ACHN (cell line): ENCODE measurements at regions not wholly inside any gene's neighbourhood (a gene's known extent, or its start where the extent isn't known, plus 50 kb on each side); places are given as distances from the start of the nearest gene placed in this dataset.
"Not testable (repeated sequence)": the region's sequence is repeated elsewhere in the genome, so short reads cannot be mapped to it uniquely, and the experiment has no call there.

ENCODE experiments used
- DNase-seq: peaks from one replicate; pipeline ENCODE4 v3.0.0-alpha.2; 2015
- in situ Hi-C: cut with HindIII; loops from 2 replicates; pipeline ENCODE4 v1.10.0; 2017; ENCODE audit warnings: low sequenced_read_pairs, low pct_ligation_motif_present, low pct_unique_long_range_greater_than_20kb

DNA sequence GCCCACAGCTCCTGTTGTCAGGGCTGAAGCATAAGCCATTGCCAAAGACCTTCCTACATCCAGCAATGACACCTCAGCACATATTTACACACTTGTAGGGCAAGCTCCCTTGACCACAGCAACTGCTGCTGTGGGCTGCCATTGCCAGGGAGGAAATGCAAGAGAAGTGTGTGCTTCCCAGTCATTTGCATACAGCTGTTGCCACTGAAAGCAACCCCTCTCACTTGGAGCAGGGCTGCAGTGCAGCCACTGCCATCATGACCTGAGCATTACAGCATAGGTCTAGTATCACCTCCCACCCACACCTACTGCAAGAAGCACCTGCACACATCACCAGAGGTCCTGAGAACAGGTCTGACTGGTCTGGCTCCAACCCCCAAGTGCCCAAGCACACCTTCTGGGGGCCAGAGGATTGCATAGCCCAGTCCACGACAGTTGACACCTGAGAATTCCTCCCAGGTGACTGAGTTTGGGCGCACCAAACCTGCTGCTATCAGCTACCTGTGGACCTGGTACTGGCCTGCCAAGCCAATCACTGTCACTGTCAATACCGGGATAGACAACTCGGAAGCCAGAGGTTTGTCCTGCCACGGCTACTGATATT is 636.5 kb upstream of the SLIT2 start:
- in situ Hi-C loops, result no loop called here
- no peak for DNase-seq

GRCh38 chr4:19614171-19614570 is 637.5 kb upstream of the SLIT2 start:
- in situ Hi-C loops, result no loop called here
- no peak for DNase-seq

DNA sequence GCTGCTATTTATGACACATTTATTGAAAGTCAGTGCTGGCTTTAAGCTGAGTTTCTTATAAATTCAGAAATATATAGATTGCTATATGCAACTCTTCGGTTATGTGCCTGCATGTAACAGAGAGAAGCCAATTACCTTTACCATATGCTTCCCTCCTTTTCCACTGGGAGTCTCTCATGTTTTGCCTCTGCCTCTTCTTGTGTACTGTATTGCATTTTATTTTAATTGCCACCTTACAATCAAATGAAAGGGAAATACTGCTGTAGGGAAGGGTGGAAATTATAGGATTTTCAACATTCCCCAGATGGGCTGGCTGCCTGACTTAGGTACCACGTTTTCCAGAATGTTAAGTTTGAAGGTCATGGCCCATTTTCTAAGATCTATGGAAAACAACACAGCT is 655.4 kb upstream of the SLIT2 start:
- no peak for DNase-seq
- in situ Hi-C loops, result no loop called here

DNA sequence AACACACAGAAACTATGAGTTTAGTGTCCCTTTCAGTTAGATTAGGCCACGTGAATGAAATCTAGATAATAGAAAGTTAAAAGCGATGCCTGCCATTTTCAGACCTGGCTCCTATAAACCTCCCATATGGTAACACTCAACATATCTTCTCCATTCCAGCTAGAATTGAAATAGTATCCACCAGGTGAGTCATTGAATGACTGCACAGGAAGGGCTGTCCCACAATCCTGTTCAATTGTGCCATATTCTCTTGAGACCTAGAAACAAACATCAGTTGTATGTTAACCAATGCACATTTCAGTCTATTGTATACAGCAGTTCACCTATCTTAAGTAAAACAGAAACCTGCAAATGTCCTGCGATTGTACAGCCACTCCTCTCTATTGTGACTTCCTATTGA is 659.3 kb upstream of the SLIT2 start:
- DNase-seq, result no peak
- in situ Hi-C loops, result no loop called here

DNA sequence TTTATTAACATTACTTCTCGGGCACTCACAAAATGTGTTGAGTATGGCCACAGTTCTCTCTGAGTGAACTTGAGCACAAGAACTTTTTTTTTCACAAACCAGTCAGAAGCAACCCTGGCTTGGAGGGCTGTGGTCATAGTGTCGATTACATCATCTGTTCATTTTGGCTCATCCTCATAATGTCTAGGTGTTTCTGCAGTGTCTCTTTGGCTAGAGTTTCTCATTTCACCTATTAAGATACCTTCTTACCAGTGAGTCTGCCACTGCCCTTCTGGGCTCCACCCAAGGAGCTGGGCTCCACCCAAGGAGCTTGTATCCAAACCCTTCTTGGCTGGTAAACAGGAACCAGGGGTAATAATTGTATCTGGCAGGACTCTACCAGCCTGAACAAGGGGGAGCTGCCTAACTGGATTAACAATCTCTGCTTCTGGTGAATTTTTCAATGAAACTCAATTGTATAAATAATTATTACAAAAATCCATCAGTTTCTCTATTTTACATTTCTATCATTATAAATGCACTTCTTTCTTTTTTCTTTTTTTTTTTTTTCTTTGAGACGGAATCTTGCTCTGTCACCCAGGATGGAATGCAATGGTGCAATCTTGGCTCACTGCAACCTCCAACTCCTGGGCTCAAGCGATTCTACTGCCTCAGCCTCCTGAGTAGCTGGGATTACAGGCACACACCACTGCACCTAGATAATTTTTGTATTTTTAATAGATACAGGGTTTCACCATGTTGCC is 667.7 kb upstream of the SLIT2 start:
- in situ Hi-C loops, result no loop called here
- no peak for DNase-seq

DNA sequence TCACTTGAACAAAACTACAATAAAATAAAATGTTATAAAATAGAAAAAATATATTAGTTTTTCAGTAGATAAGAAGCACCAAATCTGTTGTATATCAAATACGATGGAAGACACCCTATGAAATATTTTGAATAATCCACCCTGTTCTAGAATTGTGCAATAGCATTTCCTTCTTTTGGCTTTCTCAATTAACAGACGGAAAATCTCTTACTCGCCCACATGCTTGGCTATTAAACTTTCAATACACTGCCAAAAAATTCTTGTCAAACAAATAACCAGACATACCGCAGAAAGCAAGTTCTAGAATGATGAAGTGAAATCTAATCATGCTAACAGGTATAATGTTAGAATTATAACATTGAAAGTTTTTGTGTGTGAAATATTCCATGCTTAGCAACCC is 671.6 kb upstream of the SLIT2 start:
- in situ Hi-C loops, result no loop called here

GRCh38 chr4:19579608-19580007 is 672.1 kb upstream of the SLIT2 start:
- in situ Hi-C loops, result no loop called here
- no peak for DNase-seq

More for the DNA sequence above, 671.6 kb upstream of the SLIT2 start:
- DNase-seq, result no peak

- DNase-seq, result no peak
Measured at GRCh38 chr4:19577097-19577496, 674.6 kb upstream of the SLIT2 start.

DNA sequence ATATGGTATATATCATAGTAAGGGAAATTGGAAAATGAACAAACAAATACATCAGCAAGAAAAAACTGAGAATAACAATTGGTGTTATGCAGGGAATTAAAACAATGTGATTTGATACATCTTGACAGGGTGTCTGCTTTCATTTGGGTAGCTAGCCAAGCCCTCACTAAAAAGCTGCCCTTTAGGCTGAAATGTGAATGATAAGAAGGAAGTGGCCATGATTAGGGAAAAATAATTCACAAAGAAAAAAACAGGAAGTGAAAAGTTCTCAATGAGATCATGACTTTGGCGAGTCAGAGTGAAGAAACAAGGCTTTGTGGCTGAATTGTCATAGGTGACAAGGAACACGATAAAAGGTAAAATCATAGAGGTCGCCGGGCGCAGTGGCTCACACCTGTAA is 675.8 kb upstream of the SLIT2 start:
- in situ Hi-C loops, result no loop called here

More at GRCh38 chr4:19577097-19577496, 674.6 kb upstream of the SLIT2 start:
- in situ Hi-C loops, result no loop called here

DNA sequence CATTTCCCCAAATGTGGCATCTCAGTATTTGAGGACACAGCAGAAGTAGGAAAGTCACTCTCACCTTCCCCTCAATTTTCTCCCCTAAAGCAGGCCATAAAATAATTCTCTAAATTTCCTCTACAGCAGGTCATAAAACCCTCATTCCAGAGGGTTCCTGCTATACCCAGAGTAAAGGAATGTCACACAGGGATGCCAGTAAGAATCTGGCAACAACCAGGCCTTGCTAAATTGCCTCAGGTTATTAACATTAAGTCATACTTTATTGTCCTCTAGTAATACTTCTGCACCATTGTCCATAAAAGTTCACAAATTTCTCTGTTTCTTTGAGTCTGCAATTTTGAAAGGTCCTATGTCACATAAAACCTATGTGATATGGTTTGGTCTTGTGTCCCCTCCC is 685.7 kb upstream of the SLIT2 start:
- in situ Hi-C loops, result no loop called here

More for the DNA sequence above, 675.8 kb upstream of the SLIT2 start:
- no peak for DNase-seq

GRCh38 chr4:19562456-19562855 is 689.2 kb upstream of the SLIT2 start:
- no peak for DNase-seq
- in situ Hi-C loops, result no loop called here

More for the DNA sequence above, 685.7 kb upstream of the SLIT2 start:
- DNase-seq, result no peak

GRCh38 chr4:19557161-19557560 is 694.5 kb upstream of the SLIT2 start:
- no peak for DNase-seq
- in situ Hi-C loops, result no loop called here

DNA sequence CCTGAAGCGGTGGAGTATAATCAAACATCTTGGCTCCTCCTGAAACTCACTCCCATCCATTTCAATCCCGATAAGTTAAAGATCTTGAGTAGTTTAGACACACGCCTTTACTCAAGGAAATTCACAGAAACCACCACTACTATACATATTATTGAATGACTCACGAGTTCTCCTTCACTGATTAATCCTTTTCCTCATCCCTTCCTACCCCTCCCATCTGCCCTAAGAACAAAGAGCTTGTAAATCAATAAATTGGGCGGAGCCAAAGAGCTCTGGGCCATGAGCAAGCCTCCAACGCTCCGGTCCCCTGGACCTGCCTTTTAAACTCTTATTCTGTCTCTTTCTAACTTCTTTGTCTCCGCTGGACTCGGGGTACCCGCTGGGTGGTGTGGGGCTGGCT is 695.4 kb upstream of the SLIT2 start:
- in situ Hi-C loops, result not testable (repeated sequence)

DNA sequence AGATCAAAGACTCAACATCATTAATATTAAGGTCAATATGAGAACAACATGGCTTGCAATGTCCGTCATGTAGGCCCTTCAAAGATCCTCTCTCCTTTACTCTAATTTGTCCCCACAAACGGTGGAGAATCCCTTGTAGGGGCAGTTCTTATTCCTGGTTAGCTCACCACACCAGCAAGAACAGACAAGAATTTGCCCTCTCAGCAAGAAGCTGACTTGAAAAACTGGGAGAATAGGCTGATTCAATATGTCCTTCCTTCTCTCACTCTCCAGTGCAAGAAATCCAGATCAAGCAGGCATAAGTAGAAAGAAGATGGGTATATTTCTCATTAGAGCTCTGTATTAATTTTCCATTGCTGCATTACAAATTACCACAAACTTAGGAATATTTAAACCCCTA is 704.2 kb upstream of the SLIT2 start:
- DNase-seq, result no peak
- in situ Hi-C loops, result no loop called here

More for the DNA sequence above, 695.4 kb upstream of the SLIT2 start:
- DNase-seq, result not testable (repeated sequence)

DNA sequence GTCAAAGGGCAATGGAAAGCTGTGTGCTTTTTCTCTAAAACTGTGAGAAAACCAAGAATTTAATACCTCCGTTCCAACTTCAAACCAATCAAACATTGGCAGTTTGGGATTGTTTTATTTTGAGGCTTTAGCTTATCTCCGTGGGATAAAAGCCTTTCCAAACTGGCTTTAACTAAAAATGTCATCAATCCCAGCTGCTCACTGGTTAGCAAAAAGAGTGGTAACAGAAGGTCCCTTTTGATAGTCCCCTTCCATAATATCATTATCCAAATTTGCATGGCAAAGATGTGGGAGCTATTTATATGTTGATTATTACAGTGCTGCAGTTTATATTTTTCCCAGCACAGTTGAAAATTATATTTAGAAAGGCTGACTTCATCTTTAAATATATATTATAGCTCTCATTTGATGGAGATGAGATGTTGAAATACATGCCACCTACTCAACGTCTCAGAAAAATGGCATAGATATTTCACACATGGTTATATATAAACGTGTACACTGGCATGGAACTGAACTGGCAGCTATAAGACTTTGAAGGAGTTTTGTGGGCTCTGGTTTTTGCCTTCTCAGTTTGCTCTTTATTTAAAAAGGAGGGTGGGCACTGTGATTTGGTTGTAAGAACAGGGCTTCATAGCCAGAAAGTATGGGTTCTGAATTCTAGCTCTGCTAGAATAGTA is 707.1 kb upstream of the SLIT2 start:
- no peak for DNase-seq
- in situ Hi-C loops, result no loop called here

DNA sequence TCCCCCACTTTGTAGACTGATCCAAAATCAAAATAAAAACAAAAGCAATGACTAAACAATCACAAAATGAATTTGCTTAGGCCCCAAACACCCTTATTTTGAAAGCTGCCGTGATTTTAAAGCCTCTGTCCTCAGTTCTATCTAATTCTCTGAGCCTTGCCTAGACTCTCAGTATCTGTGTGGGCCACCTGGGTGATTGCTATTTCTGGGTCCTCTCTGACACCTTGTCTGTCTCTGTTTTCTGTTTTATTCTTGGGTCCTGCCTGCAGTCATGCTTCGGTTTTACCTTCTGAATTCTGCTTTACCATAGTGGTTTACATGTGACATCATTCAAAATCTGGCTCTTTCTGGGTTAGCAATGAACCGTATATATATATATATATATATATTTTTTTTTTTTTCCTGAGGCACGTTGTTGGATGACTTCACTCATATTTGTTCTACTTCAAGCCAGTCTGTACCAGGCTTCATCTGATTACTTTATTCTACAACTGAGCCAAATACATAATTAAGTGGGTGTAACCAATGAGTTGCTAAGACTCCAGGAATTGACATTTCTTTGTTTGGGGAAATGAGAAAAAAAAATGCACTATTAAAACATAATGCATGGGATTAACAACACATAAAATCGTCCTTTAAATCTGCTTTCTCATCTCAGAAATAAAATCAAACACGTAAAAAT is 710.7 kb upstream of the SLIT2 start:
- in situ Hi-C loops, result no loop called here
- no peak for DNase-seq

DNA sequence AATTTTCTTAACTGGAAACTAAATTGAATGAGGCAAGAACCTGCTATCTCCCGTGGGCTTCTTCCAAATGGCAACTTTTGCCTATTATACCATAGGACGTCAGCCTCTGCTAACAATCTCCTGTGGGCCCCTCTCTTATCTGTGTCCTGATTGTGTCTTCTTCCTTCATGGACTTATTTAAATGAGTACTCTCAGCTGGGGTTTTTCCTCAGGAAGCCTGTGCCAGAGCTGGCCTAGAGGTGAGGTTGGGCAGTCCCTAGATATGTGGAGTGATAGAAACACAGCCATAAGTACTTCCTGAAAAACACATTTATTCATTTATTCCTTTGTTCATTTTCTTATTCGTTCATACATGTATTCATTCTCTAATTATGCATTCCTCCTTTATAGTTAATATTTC is 712.5 kb upstream of the SLIT2 start:
- in situ Hi-C loops, result no loop called here
- DNase-seq, result no peak

GRCh38 chr4:19534159-19534558 is 717.5 kb upstream of the SLIT2 start:
- in situ Hi-C loops, result no loop called here
- no peak for DNase-seq
